ENCODE measurements at regions not wholly inside any gene's neighbourhood (a gene's known extent, or its start where the extent isn't known, plus 50 kb on each side); places are given as distances from the start of the nearest gene placed in this dataset.

- H3K79me1 ChIP-seq (ENCODE audit: insufficient read depth, low read depth, low read length, poor library complexity, severe bottlenecking): no peaks in the 10 kb centered on the region
- H3K27me3 ChIP-seq (ENCODE audit: insufficient read depth, low read length): no peaks in the 10 kb centered on the region; the same call in 1 of the 2 replicates
- H3K56ac ChIP-seq (ENCODE audit: insufficient read length, low read depth, low read length): no peak overlapping the region
- no peaks in the 10 kb centered on the region for H3K79me2 ChIP-seq (ENCODE audit: insufficient read depth, low read length)
- H2BK15ac ChIP-seq (ENCODE audit: low read depth, low read length): no peak overlapping the region
- Mint-ChIP-seq H3K4me3 (no peak overlapping the region), H3K4me1 (peaks cover 17 to 20% of the 10 kb centered on the region in 2 experiments), H3K36me3 (ENCODE audit: insufficient read depth in 1 of 3, low read depth in 3 of 3) (no peaks in the 10 kb centered on the region; a peak in 1 of 7 replicates), H3K27me3 (ENCODE audit: low read depth) (peaks cover 41% of the 10 kb centered on the region), H3K27ac (no peak overlapping the region), H3K9me3 (no peaks in the 10 kb centered on the region; a peak in 1 of 5 replicates)
- H3K4me2 ChIP-seq (ENCODE audit: insufficient read depth, insufficient read length, low read length): no peak overlapping the region
- H3K23ac ChIP-seq (ENCODE audit: insufficient read length, low read depth, low read length): no peak overlapping the region
- H2BK12ac ChIP-seq (ENCODE audit: insufficient read length, low read depth, low read length): no peak overlapping the region
- H3K27ac ChIP-seq (ENCODE audit: insufficient read length, low read depth, low read length): no peak overlapping the region
- no peaks in the 10 kb centered on the region for H4K20me1 ChIP-seq (ENCODE audit: control insufficient read depth, insufficient read depth, insufficient read length)
- H3K9me3 ChIP-seq (ENCODE audit: control insufficient read depth, low read depth, low read length): no peaks in the 10 kb centered on the region
- no peak overlapping the region for H2AFZ ChIP-seq (ENCODE audit: low read length)
- DNase-seq: no peak
- H3K14ac ChIP-seq (ENCODE audit: insufficient read depth, low read length): no peak overlapping the region
- H3K18ac ChIP-seq (ENCODE audit: insufficient read length, low read depth, low read length): no peak overlapping the region
- H3K4me1 ChIP-seq (ENCODE audit: insufficient read depth, low read length): peaks cover 3% of the 10 kb centered on the region; the same call in 1 of the 2 replicates
- H3T11ph ChIP-seq (ENCODE audit: low read length): no peak overlapping the region
- no peak overlapping the region for H4K8ac ChIP-seq (replicated peaks; ENCODE audit: insufficient read length, low read depth, low read length)
- no CpG with 5 or more reads among the region's 2 CpGs for WGBS (ENCODE audit: extremely low coverage, insufficient read length, low lambda C conversion rate)
- H4K5ac ChIP-seq (ENCODE audit: insufficient read length, low read depth, low read length): no peak overlapping the region
- no peak overlapping the region for H2BK120ac ChIP-seq (ENCODE audit: low read depth, low read length, poor library complexity, severe bottlenecking)
- no peak overlapping the region for H4K91ac ChIP-seq (ENCODE audit: insufficient read length, low read depth, low read length)
- no peak overlapping the region for H3K4ac ChIP-seq (ENCODE audit: low read depth, low read length)
- no peak overlapping the region for H2BK20ac ChIP-seq (ENCODE audit: low read depth, low read length, poor library complexity, severe bottlenecking)
- no peak for TF ChIP-seq CTCF (conservative IDR thresholded peaks at IDR 0.05)
- no peak overlapping the region for H2BK5ac ChIP-seq (ENCODE audit: insufficient read length, low read length)
- H3K23me2 ChIP-seq (ENCODE audit: insufficient read length, low read depth, low read length, poor library complexity, severe bottlenecking): no peaks in the 10 kb centered on the region
- H3K9ac ChIP-seq (ENCODE audit: extremely low read depth, insufficient read length, low read length): no peak overlapping the region
- no peak overlapping the region for H2AK5ac ChIP-seq (ENCODE audit: insufficient read length, low read length)
Observed at GRCh38 chr11:69887330-69887729, 68.1 kb upstream of the FGF3 start.
